Neural cell (in vitro differentiated cells): ENCODE measurements at regions not wholly inside any gene's neighbourhood (a gene's known extent, or its start where the extent isn't known, plus 50 kb on each side); places are given as distances from the start of the nearest gene placed in this dataset.

Experiments used
- H2AFZ ChIP-seq: fragments of 200-600, 300-800 bp; sonication (generic), shearing (Covaris generic); 2 replicates; pipeline ENCODE4 v1.6.0; 2014; ENCODE audit warnings: low read depth, mild to moderate bottlenecking, antibody characterized with exemption, low read length, moderate library complexity
- H3F3A ChIP-seq: fragments of 200-600 bp; shearing (Covaris generic); 2 replicates; pipeline ENCODE4 v1.6.1; 2016; ENCODE audit warnings: mild to moderate bottlenecking, moderate library complexity, mixed read lengths, antibody characterized with exemption, low read length; ENCODE audit not compliant: insufficient read depth, poor library complexity, severe bottlenecking
- H3K27ac ChIP-seq: fragments of 200-600, 300-800 bp; sonication (generic), shearing (Covaris generic); 2 replicates; pipeline ENCODE4 v1.5.1; 2014; ENCODE audit warnings: mild to moderate bottlenecking, low read length, moderate library complexity
- H3K27me3 ChIP-seq: fragments of 300-800, 200-600 bp; sonication (generic), shearing (Covaris generic); 2 replicates; pipeline ENCODE4 v1.6.0; 2014; ENCODE audit warnings: mild to moderate bottlenecking, low read depth, low read length, moderate library complexity; ENCODE audit not compliant: insufficient read depth
- H3K36me3 ChIP-seq: fragments of 300-800, 200-600 bp; sonication (generic), shearing (Covaris generic); 2 replicates; pipeline ENCODE4 v1.5.1; 2014; ENCODE audit warnings: mild to moderate bottlenecking, antibody characterized with exemption, low read length, moderate library complexity; ENCODE audit not compliant: insufficient read depth
- H3K4me2 ChIP-seq: fragments of 300-800, 200-600 bp; sonication (generic), shearing (Covaris generic); 2 replicates; pipeline ENCODE4 v1.6.0; 2014; ENCODE audit warnings: mild to moderate bottlenecking, low read length
- H3K4me3 ChIP-seq: fragments of 300-800, 200-600 bp; sonication (generic), shearing (Covaris generic); 2 replicates; pipeline ENCODE4 v1.5.1; 2014; ENCODE audit warnings: mild to moderate bottlenecking, low read length, moderate library complexity
- H3K79me2 ChIP-seq: fragments of 200-600 bp; shearing (Covaris generic); replicated peaks from 2 replicates; pipeline ENCODE4 v1.6.0; 2014; ENCODE audit warnings: mild to moderate bottlenecking, low read length, moderate library complexity; ENCODE audit not compliant: insufficient read depth
- H3K9ac ChIP-seq: fragments of 300-800, 200-600 bp; sonication (generic), shearing (Covaris generic); 2 replicates; pipeline ENCODE4 v1.6.1; 2016; ENCODE audit warnings: mild to moderate bottlenecking, low read length, mixed read lengths
- H3K9me2 ChIP-seq: fragments of 200-600 bp; shearing (Covaris generic); 2 replicates; pipeline ENCODE4 v1.6.1; 2016; ENCODE audit warnings: mild to moderate bottlenecking, low read length, mixed read lengths; ENCODE audit not compliant: insufficient read depth
- H3K9me3 ChIP-seq: fragments of 200-600, 300-800 bp; sonication (generic), shearing (Covaris generic); 2 replicates; pipeline ENCODE4 v1.6.1; 2016; ENCODE audit warnings: mild to moderate bottlenecking, mixed run types, low read length, moderate library complexity, mixed read lengths
- H4K20me1 ChIP-seq: fragments of 200-600 bp; shearing (Covaris generic); 2 replicates; pipeline ENCODE4 v1.6.1; 2016; ENCODE audit warnings: mild to moderate bottlenecking, mixed run types; ENCODE audit not compliant: insufficient read depth
- CTCF ChIP-seq: fragments of 450-650 bp; IDR thresholded peaks from 2 replicates; pipeline ENCODE4 v1.5.1; 2014; ENCODE audit warnings: antibody characterized with exemption, mild to moderate bottlenecking, moderate library complexity; ENCODE audit not compliant: poor library complexity, severe bottlenecking
- EP300 ChIP-seq: fragments of 450-650 bp; conservative IDR thresholded peaks from 2 replicates; pipeline ENCODE4 v1.6.1; 2014; ENCODE audit warnings: antibody characterized with exemption, mild to moderate bottlenecking, moderate library complexity; ENCODE audit not compliant: poor library complexity, severe bottlenecking
- EZH2 ChIP-seq: fragments of 200-600, 300-800 bp; shearing (Covaris generic), sonication (generic); IDR thresholded peaks from 2 replicates; pipeline ENCODE4 v1.6.1; 2014; ENCODE audit warnings: antibody characterized with exemption, low read length, borderline replicate concordance, mild to moderate bottlenecking; ENCODE audit not compliant: insufficient read depth, poor library complexity, severe bottlenecking
- MXI1 ChIP-seq: fragments of 450-650 bp; conservative IDR thresholded peaks from 2 replicates; pipeline ENCODE4 v1.6.1; 2014; ENCODE audit warnings: antibody characterized with exemption, mild to moderate bottlenecking; ENCODE audit not compliant: poor library complexity, severe bottlenecking
- POLR2AphosphoS5 ChIP-seq: IDR thresholded peaks from 2 replicates; pipeline ENCODE4 v1.6.1; 2012
- RAD21 ChIP-seq: fragments of 450-650 bp; conservative IDR thresholded peaks from 2 replicates; pipeline ENCODE4 v1.6.1; 2014; ENCODE audit warnings: antibody characterized with exemption, mild to moderate bottlenecking, moderate library complexity
- REST ChIP-seq: IDR thresholded peaks from 2 replicates; pipeline ENCODE4 v1.6.1; 2012; ENCODE audit warnings: borderline replicate concordance
- SMC3 ChIP-seq: fragments of 450-650 bp; conservative IDR thresholded peaks from 2 replicates; pipeline ENCODE4 v1.6.1; 2014; ENCODE audit warnings: antibody characterized with exemption, mild to moderate bottlenecking, moderate library complexity; ENCODE audit not compliant: poor library complexity
- TAF1 ChIP-seq: IDR thresholded peaks from 2 replicates; pipeline ENCODE4 v1.6.1; 2012; ENCODE audit warnings: low read depth

GRCh38 chr17:70533427-70533826 lies 364.1 kb downstream of the KCNJ2 start:
- no peak overlapping the region for H3K9ac ChIP-seq
- no peaks in the 10 kb centered on the region for H3K79me2 ChIP-seq
- H3K9me2 ChIP-seq, result no peaks in the 10 kb centered on the region
- H3K4me2 ChIP-seq, result no peak overlapping the region
- H4K20me1 ChIP-seq, result no peaks in the 10 kb centered on the region
- H3K4me3 ChIP-seq, result no peak overlapping the region
- no peaks in the 10 kb centered on the region for H3F3A ChIP-seq
- TF ChIP-seq MXI1, result no peak
- TF ChIP-seq SMC3, result no peak
- no peak for TF ChIP-seq TAF1
- no peak for TF ChIP-seq EZH2
- no peak for TF ChIP-seq EP300
- TF ChIP-seq RAD21, result no peak
- no peak for TF ChIP-seq REST
- TF ChIP-seq POLR2AphosphoS5, result no peak
- TF ChIP-seq CTCF, result no peak
- no peaks in the 10 kb centered on the region for H3K36me3 ChIP-seq
- H3K27me3 ChIP-seq, result no peaks in the 10 kb centered on the region
- H2AFZ ChIP-seq, result no peak overlapping the region
- no peaks in the 10 kb centered on the region for H3K9me3 ChIP-seq
- no peak overlapping the region for H3K27ac ChIP-seq

- no peaks in the 10 kb centered on the region for H3K79me2 ChIP-seq
- H3K27ac ChIP-seq, result no peak overlapping the region
- H3K9me2 ChIP-seq, result no peaks in the 10 kb centered on the region
Observed at GRCh38 chr17:70535986-70536385, 366.7 kb downstream of the KCNJ2 start.

More at GRCh38 chr17:70535986-70536385, 366.7 kb downstream of the KCNJ2 start:
- Histone ChIP-seq H3K4me2 (no peak overlapping the region), H3K27me3 (no peaks in the 10 kb centered on the region), H2AFZ (no peak overlapping the region), H3K36me3 (no peaks in the 10 kb centered on the region), H3F3A (no peaks in the 10 kb centered on the region), H3K4me3 (no peak overlapping the region), H3K9ac (no peak overlapping the region), H4K20me1 (no peaks in the 10 kb centered on the region), H3K9me3 (no peaks in the 10 kb centered on the region)
- TF ChIP-seq EZH2 (no peak), EP300 (no peak)
